Psoas muscle (tissue), 7 donors: ENCODE measurements at regions not wholly inside any gene's neighbourhood (a gene's known extent, or its start where the extent isn't known, plus 50 kb on each side); places are given as distances from the start of the nearest gene placed in this dataset.

Source experiments
- ATAC-seq, 4 donors: fragments of 200-7000 bp; cut with Tn5 transposase; one replicate each; pipeline ENCODE4 v1.9.1; 2020; ENCODE audit warnings: moderate library complexity in 3 of 4, mild to moderate bottlenecking in 2 of 4
- DNase-seq, 2 donors: peaks; one replicate each; pipeline ENCODE4 v3.0.0-alpha.2; 2020
- H3K27ac ChIP-seq: fragments of 200-600 bp; one replicate; pipeline ENCODE4 v1.8.0; 2022
- H3K27me3 ChIP-seq, 3 donors: fragments of 200-600 bp in 1 of 3; one replicate each; pipeline versions ENCODE4 v1.6.1 to v1.8.0; 2013 to 2022; ENCODE audit warnings: low read length in 2 of 3, mild to moderate bottlenecking in 2 of 3, moderate library complexity in 1 of 3; ENCODE audit not compliant: insufficient read depth in 3 of 3
- H3K36me3 ChIP-seq, 2 donors: fragments of 200-600 bp in 1 of 2; one replicate each; pipeline versions ENCODE4 v1.6.1 to v1.8.0; 2013 to 2022; ENCODE audit warnings: low read depth in 1 of 2, mild to moderate bottlenecking in 1 of 2, moderate library complexity in 1 of 2; ENCODE audit not compliant: insufficient read depth in 1 of 2
- H3K4me1 ChIP-seq: fragments of 200-600 bp; one replicate; pipeline ENCODE4 v1.8.0; 2022
- H3K4me3 ChIP-seq: fragments of 200-600 bp; one replicate; pipeline ENCODE4 v1.8.0; 2022; ENCODE audit warnings: mild to moderate bottlenecking
- H3K9me3 ChIP-seq: fragments of 200-600 bp; one replicate; pipeline ENCODE4 v1.8.0; 2022
- CTCF ChIP-seq: fragments of 200-600 bp; IDR thresholded peaks from one replicate; pipeline ENCODE4 v1.8.0; 2022; ENCODE audit warnings: antibody characterized with exemption
- WGBS, 3 donors: extraction: QIAGEN DNeasy Blood & Tissue Kit; methylation state at CpG; one replicate each; pipeline versions ENCODE4 v1.1.6 to v1.1.7; 2013; 5-methylcytosine and 5-hydroxymethylcytosine counted together
- intact Hi-C, 2 donors: fragments of 100-400 bp; cut with DNase I; formaldehyde crosslinking; loops; one replicate each; pipeline versions ENCODE4 v1.11.0 to v1.14.2; 2022
- donor health status: healthy with polysubstance abuse.
- donor health status: DM: no; HTN: no; CAD: no; lungs with moderate emphysema.
- donor health status: Bipolar disorder and iron deficiency.
- donor health status: healthy.
- donor health status: DM: yes; HTN: yes; CAD: no.
- donor health status: DM: no; HTN: no; CAD: no.
- donor health status: DM: yes; HTN: yes; CAD: no.

- intact Hi-C loops, result no loop called here
- Histone ChIP-seq H3K36me3 (no peaks in the 10 kb centered on the region), H3K9me3 (no peaks in the 10 kb centered on the region), H3K4me1 (no peaks in the 10 kb centered on the region), H3K27ac (no peak overlapping the region), H3K27me3 (no peaks in the 10 kb centered on the region), H3K4me3 (no peak overlapping the region)
- DNase-seq, result no peak
- 66 to 72% (median 71%) methylated on average over 5 of the region's 5 CpGs for whole genome bisulfite sequencing, 3 donors
- TF ChIP-seq CTCF, result no peak
- ATAC-seq, result no peak
Measured at GRCh38 chr18:14941256-14941655, 193.3 kb downstream of the ANKRD30B start.

- intact Hi-C loops, result no loop called here
- TF ChIP-seq CTCF, result no peak
- 36 to 52% (median 38%) methylated on average over 2 to 3 of the region's 3 CpGs for WGBS, 3 donors
- Histone ChIP-seq H3K36me3 (no peaks in the 10 kb centered on the region), H3K27ac (no peak overlapping the region), H3K4me1 (no peaks in the 10 kb centered on the region), H3K27me3 (no peaks in the 10 kb centered on the region), H3K9me3 (no peaks in the 10 kb centered on the region), H3K4me3 (no peak overlapping the region)
- no peak for DNase-seq
- no peak for ATAC-seq
Measured at GRCh38 chr18:14941792-14942191, 193.8 kb downstream of the ANKRD30B start.

- intact Hi-C loops, result no loop called here
- no peaks in the 10 kb centered on the region for H3K36me3 ChIP-seq
- DNase-seq (no peak), ATAC-seq (peak in 1 of 4 donors; percentile 74)
- no peaks in the 10 kb centered on the region for H3K4me1 ChIP-seq
- no peak overlapping the region for H3K27ac ChIP-seq
- 83 to 91% (median 86%) methylated on average over 7 of the region's 7 CpGs for WGBS, 3 donors
- no peaks in the 10 kb centered on the region for H3K27me3 ChIP-seq
- H3K9me3 ChIP-seq, result no peaks in the 10 kb centered on the region
- no peak for TF ChIP-seq CTCF
- no peak overlapping the region for H3K4me3 ChIP-seq
Measured at GRCh38 chr18:14942275-14942674, 194.3 kb downstream of the ANKRD30B start.

- no peaks in the 10 kb centered on the region for H3K9me3 ChIP-seq
- WGBS, 3 donors, result 95 to 97% (median 97%) methylated on average over 9 of the region's 9 CpGs
- H3K4me3 ChIP-seq, result no peak overlapping the region
- H3K27me3 ChIP-seq, result no peaks in the 10 kb centered on the region
- H3K36me3 ChIP-seq, result no peaks in the 10 kb centered on the region
- intact Hi-C loops, result no loop called here
- TF ChIP-seq CTCF, result no peak
- ATAC-seq (no peak), DNase-seq (no peak)
- H3K27ac ChIP-seq, result no peak overlapping the region
- H3K4me1 ChIP-seq, result no peaks in the 10 kb centered on the region
Measured at GRCh38 chr18:14943486-14943885, 195.5 kb downstream of the ANKRD30B start.

- DNase-seq (no peak), ATAC-seq (no peak)
- Histone ChIP-seq H3K27me3 (no peaks in the 10 kb centered on the region), H3K36me3 (no peaks in the 10 kb centered on the region), H3K4me3 (no peak overlapping the region), H3K9me3 (no peaks in the 10 kb centered on the region), H3K4me1 (no peaks in the 10 kb centered on the region), H3K27ac (no peak overlapping the region)
- no peak for TF ChIP-seq CTCF
- WGBS, 3 donors, result 82 to 84% (median 83%) methylated on average over 16 to 17 of the region's 17 CpGs
- intact Hi-C loops, result no loop called here
Measured at GRCh38 chr18:14943967-14944636, 196.1 kb downstream of the ANKRD30B start.
